GM12872 (cell line): ENCODE measurements at regions not wholly inside any gene's neighbourhood (a gene's known extent, or its start where the extent isn't known, plus 50 kb on each side); places are given as distances from the start of the nearest gene placed in this dataset.

Experiments
- CTCF ChIP-seq: IDR thresholded peaks from 3 replicates; pipeline ENCODE4 v1.5.1; 2011; ENCODE audit warnings: low read depth, mild to moderate bottlenecking, low read length, moderate library complexity; ENCODE audit not compliant: insufficient read depth

- no peak for TF ChIP-seq CTCF
Observed at GRCh38 chr5:74534397-74535129, 106.0 kb downstream of the ENC1 start.

DNA sequence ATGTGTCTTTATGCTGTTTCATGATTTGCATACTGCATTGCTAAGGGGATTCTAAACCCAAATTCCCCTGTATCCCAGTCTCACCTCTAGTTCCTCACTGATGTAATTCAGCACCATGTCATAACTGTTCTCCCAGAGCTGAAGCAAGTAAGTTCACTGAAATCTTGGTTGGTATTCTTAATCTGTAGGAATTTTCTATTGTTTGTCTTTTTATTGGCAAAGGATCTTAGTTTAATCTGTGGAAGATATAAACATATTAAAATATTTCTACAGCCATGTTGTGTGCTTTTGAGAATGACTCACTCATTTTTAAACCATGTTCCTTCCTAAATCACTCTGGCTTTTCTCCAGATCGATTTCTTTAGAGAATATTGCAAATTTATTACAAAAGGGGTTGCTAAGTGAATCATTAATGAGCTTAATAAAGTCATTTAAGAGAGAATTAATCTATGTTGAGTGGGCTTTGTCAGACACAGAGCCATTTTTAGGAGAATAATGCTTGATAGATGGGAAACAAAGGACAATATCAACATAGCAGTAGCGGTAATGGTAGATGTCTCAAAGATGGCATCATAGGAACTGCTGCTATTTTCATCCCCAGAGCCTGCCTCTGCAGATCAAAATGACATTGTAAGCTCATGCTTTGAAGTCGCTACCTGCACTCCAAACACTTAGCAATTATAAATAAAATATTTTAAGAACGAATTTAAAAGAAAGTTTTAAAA is 110.0 kb downstream of the ENC1 start:
- no peak for TF ChIP-seq CTCF

GRCh38 chr5:74529101-74529500 is 111.4 kb downstream of the ENC1 start:
- TF ChIP-seq CTCF = no peak

GRCh38 chr5:74526111-74526510 is 114.4 kb downstream of the ENC1 start:
- TF ChIP-seq CTCF = no peak

GRCh38 chr5:74521401-74521800 is 119.1 kb downstream of the ENC1 start:
- TF ChIP-seq CTCF = no peak

- TF ChIP-seq CTCF = no peak
Observed at GRCh38 chr5:74519679-74520078, 120.8 kb downstream of the ENC1 start.

- no peak for TF ChIP-seq CTCF
Observed at GRCh38 chr5:74519161-74519571, 121.4 kb downstream of the ENC1 start.
